ENCODE measurements at regions not wholly inside any gene's neighbourhood (a gene's known extent, or its start where the extent isn't known, plus 50 kb on each side); places are given as distances from the start of the nearest gene placed in this dataset.
"Not testable (repeated sequence)": the region's sequence is repeated elsewhere in the genome, so short reads cannot be mapped to it uniquely, and the experiment has no call there.

DNA sequence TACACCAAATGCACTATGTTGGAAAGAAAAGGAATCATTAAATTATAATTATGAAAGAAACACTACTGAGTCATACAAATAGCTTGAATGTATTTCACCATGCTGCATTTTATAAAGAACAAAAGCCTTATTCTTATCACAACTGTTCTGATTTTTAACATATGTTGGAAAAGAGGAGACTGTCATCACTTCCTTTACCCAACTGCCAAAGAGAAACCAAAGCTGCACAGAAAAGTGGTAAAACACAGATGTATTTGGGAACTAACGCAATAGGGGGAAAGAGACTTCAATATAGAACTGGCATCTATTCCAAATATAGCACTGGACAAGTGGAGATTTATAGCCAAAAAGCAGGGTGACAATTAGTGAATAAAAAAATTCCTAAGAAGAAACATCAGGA, 181.0 kb downstream of the SPANXN3 start:
- CTCF ChIA-PET, result no interaction called here

GRCh38 chrX:143319526-143319925, 197.7 kb downstream of the SPANXN3 start:
- Histone ChIP-seq H3K27me3 (ENCODE audit: insufficient read depth, low read depth) (no peaks in the 10 kb centered on the region), H3K27ac (no peak overlapping the region), H3K79me2 (ENCODE audit: low read depth) (no peaks in the 10 kb centered on the region), H3F3A (ENCODE audit: insufficient read depth, low read depth) (no peaks in the 10 kb centered on the region), H3K9me3 (ENCODE audit: insufficient read depth, low read depth) (no peaks in the 10 kb centered on the region), H3K4me1 (replicated peaks; ENCODE audit: insufficient read depth) (no peaks in the 10 kb centered on the region), H4K20me1 (ENCODE audit: insufficient read depth) (no peaks in the 10 kb centered on the region), H3K4me2 (no peak overlapping the region), H3K9me2 (ENCODE audit: insufficient read depth) (no peaks in the 10 kb centered on the region), H3K36me3 (ENCODE audit: low read depth) (no peaks in the 10 kb centered on the region), H3K4me3 (no peak overlapping the region), H2AFZ (no peak overlapping the region)
- DNase-seq, result no peak
- intact Hi-C loops (cut with micrococcal nuclease; ENCODE audit: unreplicated experiment), result no loop called here
- TF ChIP-seq EZH2 (IDR thresholded peaks at IDR 0.05; ENCODE audit: low read depth), result no peak
- no peak for TF ChIP-seq CTCF (conservative IDR thresholded peaks at IDR 0.05)
- ChIA-PET CTCF (no interaction called here), POLR2A (ENCODE audit: unreplicated experiment) (no interaction called here)
- BruUV-seq (replicated peaks), result no TSS peak

More for the DNA sequence above, 181.0 kb downstream of the SPANXN3 start:
- H3K27ac ChIP-seq, result no peak overlapping the region
- TF ChIP-seq EZH2 (IDR thresholded peaks at IDR 0.05; ENCODE audit: low read depth) (no peak), CTCF (conservative IDR thresholded peaks at IDR 0.05) (no peak)
- H3K9me2 ChIP-seq (ENCODE audit: insufficient read depth), result no peaks in the 10 kb centered on the region
- H3K27me3 ChIP-seq (ENCODE audit: insufficient read depth, low read depth), result no peaks in the 10 kb centered on the region
- no peak overlapping the region for H3K4me3 ChIP-seq
- H3K9me3 ChIP-seq (ENCODE audit: insufficient read depth, low read depth), result no peaks in the 10 kb centered on the region
- H3F3A ChIP-seq (ENCODE audit: insufficient read depth, low read depth), result no peaks in the 10 kb centered on the region
- POLR2A ChIA-PET (ENCODE audit: unreplicated experiment), result no interaction called here
- intact Hi-C loops (cut with micrococcal nuclease; ENCODE audit: unreplicated experiment), result no loop called here
- H3K36me3 ChIP-seq (ENCODE audit: low read depth), result no peaks in the 10 kb centered on the region
- BruUV-seq (replicated peaks), result no TSS peak
- H3K79me2 ChIP-seq (ENCODE audit: low read depth), result no peaks in the 10 kb centered on the region
- no peak overlapping the region for H2AFZ ChIP-seq
- no peaks in the 10 kb centered on the region for H4K20me1 ChIP-seq (ENCODE audit: insufficient read depth)
- no peak for DNase-seq
- H3K4me1 ChIP-seq (replicated peaks; ENCODE audit: insufficient read depth), result no peaks in the 10 kb centered on the region
- no peak overlapping the region for H3K4me2 ChIP-seq

DNA sequence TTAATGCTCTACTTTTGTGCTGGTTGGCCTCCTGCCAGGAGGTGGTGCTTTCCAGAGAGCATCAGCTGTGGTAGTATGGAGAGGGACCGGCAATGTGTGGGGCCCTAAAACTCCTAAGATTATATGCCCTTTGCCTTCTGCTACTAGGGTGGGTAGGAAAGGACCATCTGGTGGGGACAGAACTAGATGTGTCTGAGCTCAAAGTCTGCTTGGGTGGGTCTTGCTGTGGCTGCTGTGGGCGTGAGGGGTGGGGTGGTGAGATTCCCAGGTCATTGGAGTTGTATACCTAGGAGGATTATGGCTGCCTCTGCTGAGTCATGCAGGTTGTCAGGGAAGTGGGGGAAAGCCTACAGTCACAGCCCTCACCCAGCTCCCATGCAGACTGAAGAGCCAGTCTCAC, 198.4 kb downstream of the SPANXN3 start:
- H3F3A ChIP-seq (ENCODE audit: insufficient read depth, low read depth); intact Hi-C loops (cut with micrococcal nuclease; ENCODE audit: unreplicated experiment); H3K27me3 ChIP-seq (ENCODE audit: insufficient read depth, low read depth); POLR2A ChIA-PET (ENCODE audit: unreplicated experiment); H3K27ac ChIP-seq; DNase-seq; H2AFZ ChIP-seq; CTCF ChIA-PET; BruUV-seq (replicated peaks); H3K9me3 ChIP-seq (ENCODE audit: insufficient read depth, low read depth); H3K4me2 ChIP-seq; H3K79me2 ChIP-seq (ENCODE audit: low read depth); H3K4me1 ChIP-seq (replicated peaks; ENCODE audit: insufficient read depth); H3K36me3 ChIP-seq (ENCODE audit: low read depth); H4K20me1 ChIP-seq (ENCODE audit: insufficient read depth); H3K4me3 ChIP-seq; H3K9me2 ChIP-seq (ENCODE audit: insufficient read depth): not testable (repeated sequence)
